SK-N-SH treated with all-trans-retinoic acid at 6 μM for 48 hours (cell line): ENCODE measurements at regions not wholly inside any gene's neighbourhood (a gene's known extent, or its start where the extent isn't known, plus 50 kb on each side); places are given as distances from the start of the nearest gene placed in this dataset.

Experiments used
- ATAC-seq: fragments of 200-7000 bp; cut with Tn5 transposase; 3 replicates; pipeline ENCODE4 v1.9.1; 2020; ENCODE audit warnings: mild to moderate bottlenecking, moderate library complexity
- ARNTL ChIP-seq: fragments of 450-650 bp; formaldehyde crosslinking; IDR thresholded peaks from 2 replicates; pipeline ENCODE4 v1.5.0; 2020; ENCODE audit warnings: low read depth, mild to moderate bottlenecking, moderate library complexity, borderline replicate concordance
- BACH2 ChIP-seq: fragments of 250-450 bp; sonication (Bioruptor Pico); IDR thresholded peaks from 2 replicates; pipeline ENCODE4 v1.9.0; 2021; ENCODE audit warnings: mild to moderate bottlenecking, borderline replicate concordance
- CREB5 ChIP-seq: fragments of 250-450 bp; sonication (Bioruptor Pico); IDR thresholded peaks from 2 replicates; pipeline ENCODE4 v1.5.1; 2020; ENCODE audit warnings: low read depth, mild to moderate bottlenecking, moderate library complexity
- CSDC2 ChIP-seq: fragments of 250-450 bp; sonication (Bioruptor Pico); IDR thresholded peaks from 2 replicates; pipeline ENCODE4 v1.5.0; 2020; ENCODE audit warnings: mild to moderate bottlenecking, moderate library complexity
- CSRNP3 ChIP-seq: fragments of 250-450 bp; sonication (Bioruptor Pico); IDR thresholded peaks from 2 replicates; pipeline ENCODE4 v1.5.1; 2021; ENCODE audit warnings: mild to moderate bottlenecking, moderate library complexity
- ESRRG ChIP-seq: fragments of 250-450 bp; sonication (Bioruptor Pico); IDR thresholded peaks from 2 replicates; pipeline ENCODE4 v1.6.1; 2021; ENCODE audit warnings: mild to moderate bottlenecking
- GLIS3 ChIP-seq: fragments of 250-450 bp; sonication (Bioruptor Pico); IDR thresholded peaks from 2 replicates; pipeline ENCODE4 v1.5.0; 2020; ENCODE audit warnings: mild to moderate bottlenecking, moderate library complexity
- ISL1 ChIP-seq: fragments of 250-450 bp; sonication (Bioruptor Pico); IDR thresholded peaks from 2 replicates; pipeline ENCODE4 v2.1.2; 2022; ENCODE audit warnings: mild to moderate bottlenecking, moderate library complexity
- OSR1 ChIP-seq: fragments of 250-450 bp; sonication (Bioruptor Pico); IDR thresholded peaks from 2 replicates; pipeline ENCODE4 v1.8.0; 2022; ENCODE audit warnings: moderate library complexity, mild to moderate bottlenecking, inconsistent platforms
- PATZ1 ChIP-seq: fragments of 250-450 bp; sonication (Bioruptor Pico); IDR thresholded peaks from 2 replicates; pipeline ENCODE4 v1.8.0; 2020; ENCODE audit warnings: mild to moderate bottlenecking, moderate library complexity, borderline replicate concordance
- POU6F1 ChIP-seq: fragments of 250-450 bp; sonication (Bioruptor Pico); IDR thresholded peaks from 2 replicates; pipeline ENCODE4 v1.8.0; 2021; ENCODE audit warnings: low read depth, mild to moderate bottlenecking, moderate library complexity, borderline replicate concordance
- PPARA ChIP-seq: fragments of 250-450 bp; sonication (Bioruptor Pico); IDR thresholded peaks from 2 replicates; pipeline ENCODE4 v1.5.0; 2020; ENCODE audit warnings: mild to moderate bottlenecking, borderline replicate concordance
- RARB ChIP-seq: fragments of 250-450 bp; sonication (Bioruptor Pico); IDR thresholded peaks from 2 replicates; pipeline ENCODE4 v1.8.0; 2021; ENCODE audit warnings: mild to moderate bottlenecking, moderate library complexity
- SNAI2 ChIP-seq: fragments of 250-450 bp; sonication (Bioruptor Pico); IDR thresholded peaks from 2 replicates; pipeline ENCODE4 v1.5.0; 2020; ENCODE audit warnings: mild to moderate bottlenecking, moderate library complexity
- TCF4 ChIP-seq: fragments of 250-450 bp; sonication (Bioruptor Pico); IDR thresholded peaks from 2 replicates; pipeline ENCODE4 v1.8.0; 2021; ENCODE audit warnings: mild to moderate bottlenecking, moderate library complexity, borderline replicate concordance
- TOX ChIP-seq: fragments of 250-450 bp; sonication (Bioruptor Pico); IDR thresholded peaks from 2 replicates; pipeline ENCODE4 v1.8.0; 2021; ENCODE audit warnings: mild to moderate bottlenecking, moderate library complexity, borderline replicate concordance
- TSHZ2 ChIP-seq: fragments of 250-450 bp; sonication (Bioruptor Pico); IDR thresholded peaks from 2 replicates; pipeline ENCODE4 v1.5.0; 2020; ENCODE audit warnings: mild to moderate bottlenecking, moderate library complexity
- ZC3H10 ChIP-seq: fragments of 250-450 bp; sonication (Bioruptor Pico); IDR thresholded peaks from 2 replicates; pipeline ENCODE4 v1.5.1; 2021; ENCODE audit warnings: mild to moderate bottlenecking, moderate library complexity
- ZFP3 ChIP-seq: fragments of 250-450 bp; sonication (Bioruptor Pico); IDR thresholded peaks from 2 replicates; pipeline ENCODE4 v1.5.0; 2020; ENCODE audit warnings: mild to moderate bottlenecking, moderate library complexity
- ZFP30 ChIP-seq: fragments of 450-650 bp; formaldehyde crosslinking; IDR thresholded peaks from 2 replicates; pipeline ENCODE4 v1.5.0; 2022; ENCODE audit warnings: mild to moderate bottlenecking, moderate library complexity
- ZNF565 ChIP-seq: fragments of 450-650 bp; formaldehyde crosslinking; conservative IDR thresholded peaks from 2 replicates; pipeline ENCODE4 v1.5.0; 2020; ENCODE audit warnings: low read depth, mild to moderate bottlenecking, moderate library complexity
- ZNF70 ChIP-seq: fragments of 450-650 bp; formaldehyde crosslinking; IDR thresholded peaks from 2 replicates; pipeline ENCODE4 v1.5.0; 2020; ENCODE audit warnings: mild to moderate bottlenecking, moderate library complexity
- ZNF8 ChIP-seq: fragments of 450-650 bp; formaldehyde crosslinking; IDR thresholded peaks from 2 replicates; pipeline ENCODE4 v1.5.0; 2020; ENCODE audit warnings: mild to moderate bottlenecking, moderate library complexity

GRCh38 chr12:131506426-131506825 lies 204.5 kb upstream of the SFSWAP start:
- TF ChIP-seq RARB (CRISPR knock-in tag) (no peak), ZNF565 (CRISPR knock-in tag) (no peak), PPARA (CRISPR knock-in tag) (no peak), ISL1 (no peak), ZFP3 (no peak), ESRRG (no peak), BACH2 (CRISPR knock-in tag) (no peak), ARNTL (CRISPR knock-in tag) (no peak), GLIS3 (CRISPR knock-in tag) (no peak)
- TF ChIP-seq, all 23 proteins: peak for 0
- no peak for ATAC-seq

- no peak; the same call in 2 of the 3 replicates for ATAC-seq
- no peak for TF ChIP-seq ZNF8
- TF ChIP-seq GLIS3 (CRISPR knock-in tag) = no peak
- no peak for TF ChIP-seq OSR1
- no peak for TF ChIP-seq ZNF565 (CRISPR knock-in tag)
- no peak for TF ChIP-seq ESRRG
- TF ChIP-seq CREB5 (CRISPR knock-in tag) = no peak
- no peak for TF ChIP-seq SNAI2 (CRISPR knock-in tag)
- no peak for TF ChIP-seq ZFP30 (CRISPR knock-in tag)
- TF ChIP-seq POU6F1 (CRISPR knock-in tag) = no peak
- no peak; the same call in 1 of the 2 replicates for TF ChIP-seq CSRNP3 (CRISPR knock-in tag)
- peak; percentile 68; the same call in 1 of the 2 replicates for TF ChIP-seq TSHZ2 (CRISPR knock-in tag)
- TF ChIP-seq ARNTL (CRISPR knock-in tag) = no peak
- TF ChIP-seq TCF4 (CRISPR knock-in tag) = peak; percentile 85; the same call in 1 of the 2 replicates
- no peak for TF ChIP-seq ZNF70
- no peak for TF ChIP-seq ZFP3
Observed at GRCh38 chr12:131507094-131507493, 203.8 kb upstream of the SFSWAP start.

GRCh38 chr12:131507881-131508280 lies 203.0 kb upstream of the SFSWAP start:
- no peak for TF ChIP-seq CSDC2
- no peak for TF ChIP-seq OSR1
- no peak for TF ChIP-seq GLIS3 (CRISPR knock-in tag)
- TF ChIP-seq ZFP30 (CRISPR knock-in tag) = no peak
- no peak for TF ChIP-seq CREB5 (CRISPR knock-in tag)
- no peak for TF ChIP-seq PPARA (CRISPR knock-in tag)
- no peak for TF ChIP-seq ZNF70
- no peak for TF ChIP-seq ESRRG
- TF ChIP-seq BACH2 (CRISPR knock-in tag) = no peak
- TF ChIP-seq TOX (CRISPR knock-in tag) = no peak
- no peak for TF ChIP-seq PATZ1
- TF ChIP-seq ZC3H10 (CRISPR knock-in tag) = no peak
- no peak for TF ChIP-seq TSHZ2 (CRISPR knock-in tag)
- TF ChIP-seq TCF4 (CRISPR knock-in tag) = no peak
- TF ChIP-seq SNAI2 (CRISPR knock-in tag) = no peak
- no peak for ATAC-seq
